SK-N-SH (cell line): ENCODE measurements at regions not wholly inside any gene's neighbourhood (a gene's known extent, or its start where the extent isn't known, plus 50 kb on each side); places are given as distances from the start of the nearest gene placed in this dataset.

ENCODE experiments used
- CTCF ChIA-PET: fragments of 300-600, 350-600 bp; formaldehyde crosslinking; extraction: SDS; loops from one replicate; lab custom pipeline; 2021; lab: Yijun Ruan, JAX
- POLR2A ChIA-PET: fragments of 350-600 bp; sonication (Branson Sonifier 250); formaldehyde crosslinking; extraction: SDS; loops from one replicate; lab custom pipeline; 2020; ENCODE audit warnings: antibody characterized with exemption, inconsistent platforms; lab: Yijun Ruan, JAX
- DNase-seq: peaks from one replicate; pipeline ENCODE4 v3.0.0; 2012
- H2AFZ ChIP-seq: fragments of 200-600 bp; sonication (generic); 2 replicates; pipeline ENCODE4 v1.8.1; 2016; ENCODE audit warnings: antibody characterized with exemption, mild to moderate bottlenecking, low read depth
- H3F3A ChIP-seq: fragments of 200-600 bp; sonication (generic); replicated peaks from 2 replicates; pipeline ENCODE3; 2016; ENCODE audit warnings: antibody characterized with exemption, mild to moderate bottlenecking; ENCODE audit not compliant: insufficient read depth
- H3K27ac ChIP-seq, 2 experiments: fragments of 200-500 bp in 1 of 2; fragments of 200-600 bp in 1 of 2; sonication (Bioruptor generic) in 1 of 2; sonication (generic), shearing (Covaris generic) in 1 of 2; 2 replicates each; pipeline versions ENCODE4 v1.5.1 to v1.6.1; 2014 to 2016; ENCODE audit warnings: low read depth in 2 of 2, inconsistent platforms in 1 of 2, low read length in 1 of 2, mild to moderate bottlenecking in 1 of 2, mixed read lengths in 1 of 2
- H3K27me3 ChIP-seq: fragments of 200-600 bp; sonication (generic), shearing (Covaris generic); 2 replicates; pipeline ENCODE4 v1.6.1; 2016; ENCODE audit warnings: mixed run types; ENCODE audit not compliant: insufficient read depth
- H3K36me3 ChIP-seq, 2 experiments: fragments of 200-500 bp in 1 of 2; fragments of 200-600 bp in 1 of 2; sonication (Bioruptor generic) in 1 of 2; sonication (generic) in 1 of 2; replicated peaks in 1 of 2; 2 replicates each; pipeline versions ENCODE3 to v1.5.1; 2014 to 2016; ENCODE audit warnings: low read length in 1 of 2, mild to moderate bottlenecking in 1 of 2; ENCODE audit not compliant: insufficient read depth in 2 of 2, control insufficient read depth in 1 of 2
- H3K4me1 ChIP-seq, 2 experiments: fragments of 200-500 bp in 1 of 2; fragments of 200-600 bp in 1 of 2; sonication (Bioruptor generic) in 1 of 2; sonication (generic), shearing (Covaris generic) in 1 of 2; 2 replicates each; pipeline versions ENCODE4 v1.5.1 to v1.6.1; 2014 to 2016; ENCODE audit warnings: low read depth in 1 of 2, low read length in 1 of 2, mixed run types in 1 of 2; ENCODE audit not compliant: insufficient read depth in 2 of 2, control insufficient read depth in 1 of 2
- H3K4me2 ChIP-seq: fragments of 200-600 bp; sonication (generic), shearing (Covaris generic); 2 replicates; pipeline ENCODE4 v1.6.1; 2017; ENCODE audit warnings: mixed run types
- H3K4me3 ChIP-seq, 2 experiments: fragments of 200-500 bp in 1 of 2; fragments of 200-600 bp in 1 of 2; sonication (Bioruptor generic) in 1 of 2; sonication (generic), shearing (Covaris generic) in 1 of 2; 2 replicates each; pipeline versions ENCODE4 v1.5.1 to v1.8.1; 2014 to 2016; ENCODE audit warnings: low read depth in 2 of 2, inconsistent platforms in 1 of 2, low read length in 1 of 2, mild to moderate bottlenecking in 1 of 2, mixed read lengths in 1 of 2, moderate library complexity in 1 of 2
- H3K79me2 ChIP-seq: fragments of 200-600 bp; sonication (generic); 2 replicates; pipeline ENCODE4 v1.8.1; 2017; ENCODE audit warnings: mild to moderate bottlenecking; ENCODE audit not compliant: insufficient read depth
- H3K9ac ChIP-seq: fragments of 200-600 bp; sonication (generic); 2 replicates; pipeline ENCODE4 v1.6.1; 2017; ENCODE audit warnings: mixed run types
- H3K9me2 ChIP-seq: fragments of 200-600 bp; sonication (generic); 2 replicates; pipeline ENCODE4 v1.6.1; 2017; ENCODE audit warnings: mixed run types
- H3K9me3 ChIP-seq: fragments of 200-600 bp; sonication (generic); 2 replicates; pipeline ENCODE4 v1.6.1; 2017; ENCODE audit warnings: mixed run types, mild to moderate bottlenecking, moderate library complexity
- H4K20me1 ChIP-seq: fragments of 200-600 bp; sonication (generic); 2 replicates; pipeline ENCODE4 v1.6.1; 2017; ENCODE audit warnings: mild to moderate bottlenecking, mixed run types; ENCODE audit not compliant: insufficient read depth
- CHD2 ChIP-seq: fragments of 150-350 bp; IDR thresholded peaks from 2 replicates; pipeline ENCODE4 v1.6.1; 2018; ENCODE audit warnings: low read length; ENCODE audit not compliant: partially characterized antibody
- ELF1 ChIP-seq: IDR thresholded peaks from 2 replicates; pipeline ENCODE4 v1.4.0; 2012
- EP300 ChIP-seq, 2 experiments: IDR thresholded peaks; 2 replicates each; pipeline versions ENCODE4 v1.4.0 to v1.6.1; 2012; ENCODE audit warnings: borderline replicate concordance in 1 of 2, low read depth in 1 of 2, low read length in 1 of 2
- MXI1 ChIP-seq: IDR thresholded peaks from 2 replicates; pipeline ENCODE4 v1.6.1; 2012; ENCODE audit warnings: mild to moderate bottlenecking, low read depth, low read length, improper control_type of control experiment
- POLR2AphosphoS5 ChIP-seq: IDR thresholded peaks from 2 replicates; pipeline ENCODE4 v1.6.1; 2012; ENCODE audit warnings: low read depth, low read length
- RAD21 ChIP-seq: IDR thresholded peaks from 2 replicates; pipeline ENCODE4 v1.6.1; 2012; ENCODE audit warnings: mild to moderate bottlenecking, low read length
- TAF1 ChIP-seq: IDR thresholded peaks from 2 replicates; pipeline ENCODE4 v1.6.1; 2012; ENCODE audit warnings: low read depth, mild to moderate bottlenecking, low read length, moderate library complexity, borderline replicate concordance
- YY1 ChIP-seq: IDR thresholded peaks from 2 replicates; pipeline ENCODE4 v1.4.0; 2012; ENCODE audit warnings: low read depth, mild to moderate bottlenecking
- WGBS: methylation state at CpG from one replicate; pipeline ENCODE4 v1.1.6; 2017; ENCODE audit warnings: low lambda C conversion rate; 5-methylcytosine and 5-hydroxymethylcytosine counted together
- TF ChIP-seq, protein P1 (sequence below): fragments of 200-600 bp; sonication (generic); IDR thresholded peaks from 2 replicates; pipeline ENCODE4 v1.6.1; 2017; ENCODE audit warnings: antibody characterized with exemption, mild to moderate bottlenecking, moderate library complexity

DNA sequence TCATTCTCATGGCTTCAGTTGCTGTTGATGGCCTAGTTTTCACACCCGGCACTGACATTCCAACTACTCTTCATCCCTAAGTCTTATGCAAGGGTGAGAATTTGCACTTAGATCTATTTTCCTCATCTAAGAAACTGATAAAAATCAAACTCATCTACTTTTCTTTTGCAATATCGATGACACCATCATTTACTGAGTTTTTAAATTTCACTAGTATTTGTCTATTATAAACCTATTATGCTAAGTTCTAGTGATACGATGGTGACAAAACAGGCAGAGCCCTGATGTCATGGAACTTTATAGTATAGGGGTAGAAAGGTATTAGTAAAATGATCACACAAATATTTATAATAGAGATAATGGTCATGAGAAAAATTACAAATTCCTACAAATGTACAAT is 167.9 kb upstream of the CITED2 start (continued):
- TF ChIP-seq TAF1 (no peak), CHD2 (no peak), POLR2AphosphoS5 (no peak)

DNA sequence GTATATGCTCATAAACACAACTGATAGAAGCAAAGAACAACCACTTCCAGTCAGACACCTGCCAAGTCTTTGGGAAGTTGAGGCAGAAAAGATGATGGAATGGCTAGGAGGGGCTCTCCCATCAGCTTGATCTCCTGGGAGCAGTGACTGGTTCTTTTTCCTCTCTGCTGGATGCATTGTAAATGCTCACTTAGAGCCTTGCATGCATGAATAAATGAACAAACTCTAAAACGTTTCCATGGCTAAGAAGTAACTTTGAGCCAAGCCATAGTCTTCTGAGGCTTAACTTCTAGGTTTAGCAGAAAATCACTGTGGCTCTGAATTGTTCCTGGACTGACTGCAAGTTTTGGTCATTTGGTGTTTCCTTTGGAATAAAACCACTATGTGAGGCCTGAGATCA is 166.4 kb upstream of the CITED2 start:
- Histone ChIP-seq H3K27ac (peak overlapping the region; percentile 26 to 80; a peak in 3 of 4 replicates), H3K79me2 (no peaks in the 10 kb centered on the region), H3K4me2 (no peak overlapping the region), H3K4me3 (no peak overlapping the region), H3K4me1 (peaks cover 0 to 26% of the 10 kb centered on the region in 2 experiments; a peak in 2 of 4 replicates), H3K36me3 (no peaks in the 10 kb centered on the region), H3K9ac (peak overlapping the region; percentile 46; the same call in 1 of the 2 replicates), H3F3A (peaks cover 4% of the 10 kb centered on the region), H3K9me3 (no peaks in the 10 kb centered on the region), H3K27me3 (no peaks in the 10 kb centered on the region), H3K9me2 (no peaks in the 10 kb centered on the region), H2AFZ (peak overlapping the region; percentile 67; the same call in 1 of the 2 replicates), H4K20me1 (no peaks in the 10 kb centered on the region)
- TF ChIP-seq CHD2: no peak
- no peak for TF ChIP-seq YY1
- no peak for TF ChIP-seq RAD21
- TF ChIP-seq MXI1: no peak
- TF ChIP-seq EP300 (IDR thresholded peaks at IDR 0.05; ENCODE audit: borderline replicate concordance in 1 of 2, low read depth in 1 of 2, low read length in 1 of 2): no peak
- no peak for TF ChIP-seq ELF1
- TF ChIP-seq, protein P1, sequence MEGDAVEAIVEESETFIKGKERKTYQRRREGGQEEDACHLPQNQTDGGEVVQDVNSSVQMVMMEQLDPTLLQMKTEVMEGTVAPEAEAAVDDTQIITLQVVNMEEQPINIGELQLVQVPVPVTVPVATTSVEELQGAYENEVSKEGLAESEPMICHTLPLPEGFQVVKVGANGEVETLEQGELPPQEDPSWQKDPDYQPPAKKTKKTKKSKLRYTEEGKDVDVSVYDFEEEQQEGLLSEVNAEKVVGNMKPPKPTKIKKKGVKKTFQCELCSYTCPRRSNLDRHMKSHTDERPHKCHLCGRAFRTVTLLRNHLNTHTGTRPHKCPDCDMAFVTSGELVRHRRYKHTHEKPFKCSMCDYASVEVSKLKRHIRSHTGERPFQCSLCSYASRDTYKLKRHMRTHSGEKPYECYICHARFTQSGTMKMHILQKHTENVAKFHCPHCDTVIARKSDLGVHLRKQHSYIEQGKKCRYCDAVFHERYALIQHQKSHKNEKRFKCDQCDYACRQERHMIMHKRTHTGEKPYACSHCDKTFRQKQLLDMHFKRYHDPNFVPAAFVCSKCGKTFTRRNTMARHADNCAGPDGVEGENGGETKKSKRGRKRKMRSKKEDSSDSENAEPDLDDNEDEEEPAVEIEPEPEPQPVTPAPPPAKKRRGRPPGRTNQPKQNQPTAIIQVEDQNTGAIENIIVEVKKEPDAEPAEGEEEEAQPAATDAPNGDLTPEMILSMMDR: no peak
- no peak for DNase-seq
- POLR2A ChIA-PET: no interaction called here
- 44% methylated on average over 1 of the region's 1 CpG for WGBS
- CTCF ChIA-PET: no interaction called here

GRCh38 chr6:139540276-139540675 is 165.8 kb upstream of the CITED2 start:
- ChIA-PET CTCF (no interaction called here), POLR2A (no interaction called here)
- H3K9me3 ChIP-seq: no peaks in the 10 kb centered on the region
- no peaks in the 10 kb centered on the region for H3K27me3 ChIP-seq
- no peak for DNase-seq
- no peaks in the 10 kb centered on the region for H4K20me1 ChIP-seq
- peak overlapping the region; percentile 77 to 80; a peak in 3 of 4 replicates for H3K27ac ChIP-seq
- no peaks in the 10 kb centered on the region for H3K9me2 ChIP-seq
- peak overlapping the region; percentile 46; the same call in 1 of the 2 replicates for H3K9ac ChIP-seq
- H2AFZ ChIP-seq: peak overlapping the region; percentile 67
- H3F3A ChIP-seq: peaks cover 4% of the 10 kb centered on the region
- peaks cover 0 to 20% of the 10 kb centered on the region in 2 experiments; a peak in 2 of 4 replicates for H3K4me1 ChIP-seq
- H3K79me2 ChIP-seq: no peaks in the 10 kb centered on the region
- no peak overlapping the region for H3K4me3 ChIP-seq
- no peaks in the 10 kb centered on the region for H3K36me3 ChIP-seq
- H3K4me2 ChIP-seq: no peak overlapping the region
- 28% methylated on average over 5 of the region's 5 CpGs for WGBS
- no peak for TF ChIP-seq TAF1
